ENCODE measurements at regions not wholly inside any gene's neighbourhood (a gene's known extent, or its start where the extent isn't known, plus 50 kb on each side); places are given as distances from the start of the nearest gene placed in this dataset.

- Histone ChIP-seq H3K9me3 (no peaks in the 10 kb centered on the region), H3K4me1 (no peaks in the 10 kb centered on the region), H3K27ac (no peak overlapping the region), H3K36me3 (no peaks in the 10 kb centered on the region), H3K4me3 (no peak overlapping the region), H3K27me3 (no peaks in the 10 kb centered on the region)
- DNase-seq (ENCODE audit: low spot score in 2 of 2) = no peak
- TF ChIP-seq CTCF (IDR thresholded peaks at IDR 0.05) = no peak
- intact Hi-C loops (cut with DNase I) = no loop called here
Measured at GRCh38 chr14:22159957-22160356, 429.1 kb downstream of the DAD1 start.

GRCh38 chr14:22159099-22159498, 429.9 kb downstream of the DAD1 start:
- DNase-seq (ENCODE audit: low spot score in 2 of 2) = no peak
- Histone ChIP-seq H3K4me1 (no peaks in the 10 kb centered on the region), H3K9me3 (no peaks in the 10 kb centered on the region), H3K4me3 (no peak overlapping the region), H3K36me3 (no peaks in the 10 kb centered on the region), H3K27ac (no peak overlapping the region), H3K27me3 (no peaks in the 10 kb centered on the region)
- intact Hi-C loops (cut with DNase I) = no loop called here
- TF ChIP-seq CTCF (IDR thresholded peaks at IDR 0.05) = no peak

GRCh38 chr14:22158560-22158959, 430.5 kb downstream of the DAD1 start:
- Histone ChIP-seq H3K27ac (no peak overlapping the region), H3K4me1 (no peaks in the 10 kb centered on the region), H3K4me3 (no peak overlapping the region), H3K36me3 (no peaks in the 10 kb centered on the region), H3K27me3 (no peaks in the 10 kb centered on the region), H3K9me3 (no peaks in the 10 kb centered on the region)
- intact Hi-C loops (cut with DNase I) = no loop called here
- TF ChIP-seq CTCF (IDR thresholded peaks at IDR 0.05) = no peak
- no peak for DNase-seq (ENCODE audit: low spot score in 2 of 2)

GRCh38 chr14:22155571-22155970, 433.5 kb downstream of the DAD1 start:
- intact Hi-C loops (cut with DNase I) = no loop called here
- no peak overlapping the region for H3K27ac ChIP-seq
- no peaks in the 10 kb centered on the region for H3K27me3 ChIP-seq
- no peak for TF ChIP-seq CTCF (IDR thresholded peaks at IDR 0.05)
- no peak for DNase-seq (ENCODE audit: low spot score in 2 of 2)
- no peak overlapping the region for H3K4me3 ChIP-seq
- H3K9me3 ChIP-seq = no peaks in the 10 kb centered on the region
- no peaks in the 10 kb centered on the region for H3K36me3 ChIP-seq
- no peaks in the 10 kb centered on the region for H3K4me1 ChIP-seq

GRCh38 chr14:22152903-22153302, 436.1 kb downstream of the DAD1 start:
- intact Hi-C loops (cut with DNase I) = no loop called here

More at GRCh38 chr14:22152903-22153302, 436.1 kb downstream of the DAD1 start:
- no peak overlapping the region for H3K27ac ChIP-seq
- no peak for DNase-seq (ENCODE audit: low spot score in 2 of 2)
- H3K4me1 ChIP-seq = no peaks in the 10 kb centered on the region
- no peaks in the 10 kb centered on the region for H3K9me3 ChIP-seq
- TF ChIP-seq CTCF (IDR thresholded peaks at IDR 0.05) = no peak
- H3K27me3 ChIP-seq = no peaks in the 10 kb centered on the region
- no peaks in the 10 kb centered on the region for H3K36me3 ChIP-seq
- H3K4me3 ChIP-seq = no peak overlapping the region

Data from ascending aorta (tissue), 2 donors.